GM18858 (cell line): ENCODE measurements at regions not wholly inside any gene's neighbourhood (a gene's known extent, or its start where the extent isn't known, plus 50 kb on each side); places are given as distances from the start of the nearest gene placed in this dataset.
"Not testable (repeated sequence)": the region's sequence is repeated elsewhere in the genome, so short reads cannot be mapped to it uniquely, and the experiment has no call there.

Experiments
- ATAC-seq: cut with Tn5 transposase; IDR thresholded peaks from one replicate; pipeline ENCODE4 v1.9.1; 2021; ENCODE audit not compliant: unreplicated experiment

DNA sequence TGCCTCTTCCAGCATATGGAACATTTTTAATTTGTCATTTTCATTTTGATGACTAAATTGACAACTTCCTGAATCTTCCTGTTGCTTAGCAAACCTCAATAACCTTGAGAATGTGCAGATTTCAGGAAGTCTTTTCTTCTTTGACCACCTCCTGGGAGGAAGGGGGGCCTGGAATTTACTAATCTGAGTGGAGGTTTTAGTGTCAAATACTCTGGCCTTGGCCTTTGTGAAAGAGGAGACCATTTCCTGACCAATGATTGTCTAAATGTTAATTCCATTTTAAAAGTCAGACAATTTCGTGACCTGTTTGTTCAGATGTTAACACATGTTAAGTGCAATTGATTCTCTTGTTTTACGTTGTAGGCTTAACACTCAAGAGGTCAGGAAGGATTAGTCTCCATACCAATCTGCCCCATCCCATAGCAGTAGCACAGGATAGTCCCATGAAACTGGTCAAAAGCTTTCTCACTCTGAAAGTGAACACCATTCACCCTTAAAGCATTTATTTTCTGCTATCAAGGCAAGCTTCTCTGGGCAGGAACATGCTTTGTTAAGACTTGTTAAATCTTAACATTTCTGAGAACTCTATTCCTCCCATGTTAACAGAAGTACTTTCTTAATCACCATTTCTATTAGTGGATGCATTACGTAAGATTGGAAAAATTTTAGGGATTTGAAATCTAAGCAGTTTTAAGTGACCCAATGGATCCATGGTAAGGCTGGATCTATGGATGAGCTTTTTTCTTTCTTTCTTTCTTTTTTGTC, 219.6 kb downstream of the RND3 start:
- no peak for ATAC-seq

DNA sequence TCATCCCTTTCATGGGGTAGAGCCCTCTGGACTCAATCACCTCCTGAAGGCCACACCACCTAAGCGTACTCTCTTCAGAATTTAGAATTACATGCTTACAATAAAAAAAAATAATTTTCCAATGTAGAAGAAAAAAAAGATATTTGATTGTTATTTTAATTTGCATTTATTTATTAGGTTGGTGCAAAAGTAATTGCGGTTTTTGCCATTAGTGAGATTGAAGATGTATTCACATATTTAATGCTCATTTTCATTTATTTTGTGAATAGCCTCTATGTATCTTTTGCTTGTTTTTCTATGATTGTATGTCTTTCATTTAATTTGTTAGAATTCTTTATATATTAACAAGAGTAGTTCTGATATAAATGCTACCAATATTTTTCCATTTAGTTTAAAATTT, 220.5 kb downstream of the RND3 start:
- ATAC-seq, result no peak

DNA sequence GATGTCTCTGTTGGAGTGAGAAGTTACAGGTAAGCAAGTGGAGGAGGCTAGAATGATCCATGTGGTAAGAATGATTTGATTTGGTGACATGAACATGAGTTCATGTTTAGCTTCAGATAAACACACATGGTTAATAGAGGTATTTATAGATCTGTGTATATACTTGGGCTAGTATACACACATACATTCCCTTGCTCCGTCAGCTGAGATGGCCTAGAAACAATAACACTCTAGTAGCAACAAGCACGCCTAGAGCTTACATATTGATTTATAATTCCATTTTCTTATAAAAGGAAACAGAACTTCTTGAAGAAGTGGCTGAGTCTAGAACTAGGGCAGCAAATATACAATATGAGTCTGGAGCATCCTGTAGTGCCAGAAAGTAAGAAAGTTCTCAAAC, 223.0 kb downstream of the RND3 start:
- no peak for ATAC-seq

DNA sequence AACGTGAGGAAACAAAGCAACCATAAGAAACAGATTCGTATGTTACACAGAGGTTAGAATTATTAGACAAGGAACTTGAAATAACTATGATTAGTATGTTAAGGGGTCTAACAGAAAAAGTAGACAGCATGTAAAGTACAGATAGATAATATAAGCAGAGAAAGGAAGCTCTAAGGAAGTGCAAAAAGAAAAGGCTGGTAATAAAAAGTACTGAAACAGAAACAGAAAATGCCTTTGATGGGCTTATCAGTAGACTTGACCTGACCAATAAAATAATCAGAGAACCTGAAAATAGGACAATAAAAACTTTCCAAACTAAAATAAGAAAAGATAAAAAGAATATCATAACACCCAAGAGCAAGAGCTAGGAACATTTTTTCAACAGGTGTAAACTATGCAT, 225.8 kb downstream of the RND3 start:
- no peak for ATAC-seq

DNA sequence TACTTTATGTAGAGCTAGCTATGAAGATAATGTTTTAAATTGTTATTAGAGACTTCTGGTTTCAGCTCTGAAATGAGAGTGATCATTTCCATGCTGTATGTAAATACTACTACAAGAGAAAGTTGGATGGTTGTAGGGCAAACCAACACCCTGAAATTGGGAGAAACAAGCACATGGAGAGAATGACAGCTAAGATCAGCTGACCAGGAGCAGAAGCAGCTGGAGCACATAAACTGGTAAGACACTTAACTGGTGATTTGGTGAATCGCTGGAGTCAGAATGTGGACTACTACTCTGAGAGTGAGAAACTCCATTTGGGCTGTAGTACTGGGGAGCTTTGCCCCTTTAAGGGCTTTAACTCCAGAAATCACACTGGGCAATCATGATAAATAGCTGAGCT, 226.8 kb downstream of the RND3 start:
- no peak for ATAC-seq

DNA sequence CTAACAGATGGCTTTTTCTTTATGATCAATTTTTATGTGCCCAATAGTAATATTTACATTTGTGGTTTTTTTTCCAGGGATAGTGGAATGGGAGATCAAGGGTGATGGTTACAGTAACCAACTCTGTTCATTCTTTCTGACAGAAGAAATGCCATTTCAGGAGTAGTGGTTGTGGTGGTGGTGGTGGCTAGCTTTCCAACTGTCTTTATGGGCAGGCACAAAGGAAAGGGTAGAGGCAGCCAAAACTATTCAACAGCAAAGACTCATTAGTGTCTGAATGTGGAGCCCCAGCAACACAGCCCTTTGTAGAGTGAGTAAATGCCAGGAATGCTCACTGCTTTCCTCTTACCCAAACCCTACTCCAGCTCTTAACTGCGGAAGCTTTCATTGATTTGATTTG, 227.7 kb downstream of the RND3 start:
- no peak for ATAC-seq

DNA sequence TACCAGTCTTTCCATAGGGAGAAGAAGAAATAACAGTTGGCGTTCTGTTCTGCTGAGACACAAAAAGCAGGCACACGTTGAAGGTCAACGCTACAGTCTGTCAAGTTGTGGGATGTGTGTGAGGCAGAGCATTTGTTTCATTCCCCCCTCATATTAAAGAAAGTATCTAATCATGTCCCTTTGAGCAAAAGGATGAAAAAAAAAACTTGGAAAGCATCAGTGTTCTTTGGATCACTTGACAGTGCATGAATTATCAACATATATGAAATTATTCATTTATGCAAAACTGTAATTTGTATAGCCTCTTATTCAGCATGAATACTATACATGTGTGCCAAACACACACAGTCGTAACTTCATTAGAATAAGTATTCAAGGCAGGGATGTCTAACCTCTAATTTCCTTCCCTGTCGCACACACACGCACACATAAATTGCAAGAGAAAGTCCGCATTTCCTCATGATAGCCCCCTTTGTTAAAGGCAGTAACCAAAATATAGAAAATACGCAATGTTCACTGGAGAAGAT, 228.6 kb downstream of the RND3 start:
- ATAC-seq, result no peak

DNA sequence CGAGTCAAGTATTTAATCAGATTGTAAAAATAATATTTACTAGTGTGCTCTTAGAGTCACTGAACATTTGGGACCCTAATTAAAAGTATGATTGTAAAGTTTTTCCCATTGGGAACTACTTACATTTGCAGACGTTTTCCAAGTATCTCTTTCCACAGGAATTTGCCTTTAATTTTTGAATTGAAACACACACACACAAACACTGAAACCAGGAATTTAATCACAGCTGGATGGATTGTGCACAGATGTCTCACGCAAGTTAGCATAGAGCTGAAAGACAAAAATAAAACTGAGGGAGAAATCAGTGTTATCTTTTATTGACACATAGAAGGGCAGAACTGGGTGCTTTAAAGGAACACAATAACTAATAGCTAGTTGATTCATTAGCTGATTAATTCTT, 230.7 kb downstream of the RND3 start:
- ATAC-seq, result no peak

DNA sequence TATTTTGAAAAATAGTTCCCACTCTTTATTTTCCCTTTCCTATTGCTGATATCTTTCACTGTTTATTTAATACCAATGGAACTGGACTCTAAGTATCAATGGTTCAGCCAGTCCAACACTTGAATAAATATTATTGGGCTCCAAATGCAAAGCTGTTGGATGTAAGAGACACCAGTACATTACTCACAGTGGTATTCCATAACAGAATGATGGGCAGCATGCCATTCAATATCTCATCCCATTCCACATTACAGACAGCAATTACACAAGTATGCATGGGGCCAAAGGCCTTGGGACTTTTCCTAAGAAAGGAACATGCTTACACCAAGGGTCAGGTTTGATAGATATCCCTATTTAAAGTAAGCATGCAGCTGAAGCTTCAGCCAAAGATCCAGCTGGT, 231.9 kb downstream of the RND3 start:
- ATAC-seq, result no peak

DNA sequence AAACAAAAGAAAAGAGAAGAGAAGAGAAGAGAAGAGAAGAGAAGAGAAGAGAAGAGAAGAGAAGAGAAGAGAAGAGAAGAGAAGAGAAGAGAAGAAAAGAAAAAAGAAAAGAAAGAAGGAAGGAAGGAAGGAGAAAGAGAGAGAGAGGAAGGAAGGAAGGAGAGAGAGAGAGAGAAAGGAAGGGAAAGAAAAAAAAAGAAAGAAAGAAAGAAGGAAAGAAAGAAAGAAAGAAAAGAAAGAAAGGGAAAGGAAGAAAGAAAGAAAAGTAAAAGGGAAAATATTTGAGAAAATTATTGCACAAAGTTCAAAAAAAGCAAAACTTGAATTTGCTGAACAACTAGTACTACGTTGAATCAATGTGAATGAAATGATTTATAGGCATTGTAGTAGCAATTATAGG, 237.7 kb downstream of the RND3 start:
- not testable (repeated sequence) for ATAC-seq

DNA sequence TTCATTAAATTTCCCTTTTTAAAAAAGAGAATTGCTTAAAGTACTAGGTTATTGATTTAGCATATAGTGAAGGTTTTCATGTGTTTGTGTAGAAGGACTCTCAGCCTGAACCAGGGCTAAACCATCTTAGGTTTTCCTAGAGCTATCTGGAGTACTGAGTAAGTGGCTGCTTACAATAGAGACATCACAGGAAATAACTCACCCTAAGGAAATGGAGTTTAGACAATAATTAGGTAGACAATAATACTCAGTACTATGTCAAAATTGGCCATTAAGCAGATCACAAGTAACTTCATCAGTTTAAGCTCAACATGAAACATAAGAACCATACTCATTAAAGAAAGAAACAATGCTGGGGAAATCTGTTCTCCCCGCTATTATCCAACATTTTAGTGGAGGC, 240.0 kb downstream of the RND3 start:
- no peak for ATAC-seq

DNA sequence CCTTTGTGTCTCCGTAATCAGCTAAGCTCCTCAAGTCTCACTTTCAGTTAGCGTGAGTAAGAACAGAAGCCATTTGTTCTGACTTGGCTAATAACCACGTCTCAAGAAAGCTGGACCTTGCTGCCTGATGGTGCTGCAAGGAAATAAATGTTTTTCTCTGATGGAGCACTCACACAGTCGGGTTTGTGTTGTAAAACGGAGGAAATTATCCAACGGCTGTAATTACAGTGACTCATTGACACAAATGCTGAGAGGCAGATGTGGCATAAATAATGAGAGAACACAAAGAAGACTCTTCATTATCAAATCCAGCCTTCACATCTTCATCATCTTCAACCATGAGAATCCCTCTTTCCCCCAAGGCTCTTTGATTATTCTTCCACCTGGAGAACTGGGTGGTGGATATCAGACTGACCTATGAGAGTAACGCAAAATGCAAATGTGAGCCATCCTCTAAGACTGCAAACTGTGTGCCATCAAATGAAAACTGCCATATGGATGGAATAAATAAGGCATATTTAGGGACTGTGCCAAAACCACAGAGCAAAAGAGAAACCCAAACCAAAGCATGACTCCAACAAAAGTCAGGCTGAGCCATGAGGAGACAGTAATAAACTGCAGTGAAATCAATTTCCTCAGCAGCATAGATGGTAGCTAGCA, 252.6 kb downstream of the RND3 start:
- ATAC-seq, result no peak

DNA sequence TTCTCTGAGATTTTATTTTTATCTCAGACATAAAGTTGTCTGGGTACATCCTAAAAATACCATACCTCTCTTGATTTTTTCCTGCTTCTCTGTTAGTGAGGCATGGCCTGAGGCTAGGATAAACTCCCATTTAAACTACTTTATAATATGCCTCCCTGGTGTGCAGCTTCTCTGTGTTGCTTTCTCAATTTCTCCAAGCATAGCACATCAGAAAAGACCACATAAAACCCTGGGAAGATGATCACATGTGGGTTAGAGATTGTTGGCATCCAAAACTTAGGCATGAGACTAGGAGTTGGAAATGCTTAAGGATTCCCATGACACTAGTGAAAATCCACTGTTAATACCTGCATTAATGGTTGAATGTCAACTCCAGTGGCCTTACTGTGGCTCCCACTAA, 254.6 kb downstream of the RND3 start:
- no peak for ATAC-seq

DNA sequence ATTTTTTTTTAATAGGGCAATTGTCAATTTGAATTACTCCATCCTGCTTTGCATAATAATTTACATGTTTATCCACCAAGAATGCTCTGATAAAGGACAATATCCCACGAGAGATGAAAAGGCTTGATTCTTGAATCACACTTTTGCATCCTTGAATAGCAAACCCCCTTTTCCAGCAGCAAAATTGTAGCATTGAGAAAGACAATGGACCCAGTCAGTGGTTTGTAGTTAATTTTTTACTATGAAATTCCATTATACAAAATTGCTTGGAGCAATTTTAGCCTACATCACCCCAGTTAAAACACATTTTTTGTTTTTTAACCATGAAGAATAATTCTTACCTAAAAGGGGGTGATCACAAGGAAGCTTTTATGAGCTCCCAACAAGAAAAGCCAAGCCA, 255.1 kb downstream of the RND3 start:
- ATAC-seq, result no peak

DNA sequence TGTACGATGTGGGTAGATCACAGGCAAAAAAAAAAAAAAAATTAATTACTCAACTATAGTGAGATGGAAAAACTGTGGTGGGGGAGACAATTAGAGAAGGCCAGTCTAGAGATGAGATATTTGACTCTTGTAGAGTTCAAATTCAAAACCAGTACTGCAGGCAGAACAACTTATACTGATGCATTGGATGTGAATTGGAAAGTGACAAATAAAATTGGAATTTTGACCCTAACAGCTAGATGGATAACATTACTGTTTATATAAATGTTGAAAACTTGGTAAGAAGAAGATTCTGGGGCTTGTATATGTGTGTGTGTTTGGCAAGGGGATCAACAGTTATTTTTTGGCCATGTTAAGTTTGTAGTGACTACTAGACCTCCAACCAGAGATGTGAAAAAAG, 256.9 kb downstream of the RND3 start:
- ATAC-seq, result no peak

DNA sequence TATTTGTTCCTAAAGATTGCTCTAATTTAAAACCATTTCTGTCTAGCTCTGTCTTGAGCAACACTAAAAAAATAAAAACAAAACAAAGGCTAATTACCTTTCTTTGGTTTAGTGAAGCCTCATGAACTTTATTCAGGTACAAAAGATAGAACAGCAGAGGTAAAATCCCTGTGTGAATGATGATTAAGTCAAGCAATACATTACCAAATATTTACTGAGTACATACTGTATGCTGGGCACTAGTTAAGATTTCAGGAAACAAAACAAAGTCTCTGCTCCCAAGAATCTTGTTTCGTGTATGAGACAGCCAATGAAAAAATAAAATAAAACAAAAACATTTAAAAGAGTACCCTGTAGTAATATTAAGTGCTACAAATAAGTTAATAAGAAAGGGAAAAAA, 257.5 kb downstream of the RND3 start:
- ATAC-seq, result no peak

DNA sequence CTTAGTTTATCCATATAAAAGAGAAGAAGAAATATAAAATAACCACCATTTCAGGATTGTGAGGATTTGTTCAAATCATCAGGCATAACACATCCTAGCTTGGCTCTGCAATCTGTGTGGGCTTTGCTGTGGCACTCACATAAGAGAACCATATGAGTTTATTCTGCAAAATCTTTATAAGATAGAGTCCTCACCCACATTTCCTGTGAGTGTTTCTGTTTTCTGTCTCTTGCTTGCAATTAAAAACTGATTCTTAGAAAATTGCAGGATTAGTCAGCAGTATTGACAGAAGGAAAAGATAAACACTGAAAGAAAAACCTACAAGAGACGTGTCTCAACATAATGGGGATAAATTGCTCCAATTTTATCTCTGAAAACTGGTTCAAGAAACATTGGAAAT, 258.5 kb downstream of the RND3 start:
- ATAC-seq, result no peak

DNA sequence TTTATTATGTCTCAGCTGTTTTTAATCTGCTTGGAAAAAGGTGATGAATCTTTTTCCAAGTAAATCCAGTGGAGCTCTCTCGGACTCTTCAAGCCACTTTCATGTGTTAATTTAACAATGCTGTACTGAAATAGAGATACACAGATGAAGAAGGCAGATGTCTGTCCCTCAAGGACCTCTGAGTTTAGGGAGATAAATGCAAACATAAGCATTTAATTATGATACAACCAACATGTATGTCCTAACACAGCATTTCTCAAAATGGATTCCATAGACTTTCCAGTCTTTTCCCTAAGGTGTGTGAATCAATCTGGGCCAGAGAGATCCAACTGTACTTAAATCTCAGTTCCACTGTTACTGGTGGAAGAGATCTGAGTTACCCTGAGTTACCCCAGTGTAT, 262.4 kb downstream of the RND3 start:
- ATAC-seq, result no peak

DNA sequence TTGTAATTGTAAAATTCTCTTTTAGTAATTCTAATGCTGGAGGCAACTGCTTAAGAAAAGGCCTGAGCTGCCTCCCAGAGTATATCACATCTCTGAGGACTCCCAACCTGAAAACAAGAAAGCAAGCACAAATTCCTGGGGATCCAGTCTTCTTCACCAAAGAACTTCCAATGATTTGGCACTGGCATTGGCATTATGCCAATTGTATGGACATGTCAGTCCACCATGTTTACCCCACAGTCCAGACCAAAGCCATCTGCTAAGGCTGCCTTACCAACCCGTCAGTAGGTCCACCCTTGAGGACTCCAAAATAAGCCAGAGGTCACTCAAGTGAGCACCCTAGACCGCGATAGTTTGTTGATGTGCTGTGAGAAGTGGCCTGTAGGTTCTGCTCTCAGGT, 263.1 kb downstream of the RND3 start:
- ATAC-seq, result no peak

DNA sequence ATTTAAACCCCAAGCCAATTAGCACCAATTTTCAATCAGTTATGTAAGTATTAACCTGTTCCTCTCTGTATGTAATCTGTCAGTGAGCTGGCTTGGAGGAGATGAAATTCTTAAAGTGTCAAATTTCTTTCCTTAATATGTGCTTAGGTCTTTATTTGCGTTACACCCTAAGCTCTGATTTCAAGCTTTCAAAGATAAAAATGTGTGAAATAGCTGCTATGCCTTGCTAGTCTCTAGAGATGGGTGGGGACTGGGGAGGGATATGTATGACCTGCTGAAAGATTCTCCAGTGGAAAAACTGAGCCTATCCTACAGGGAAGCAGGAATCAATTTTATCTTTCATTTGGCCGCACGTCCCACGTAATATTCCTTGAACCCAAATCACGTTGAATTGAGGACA, 264.5 kb downstream of the RND3 start:
- no peak for ATAC-seq

DNA sequence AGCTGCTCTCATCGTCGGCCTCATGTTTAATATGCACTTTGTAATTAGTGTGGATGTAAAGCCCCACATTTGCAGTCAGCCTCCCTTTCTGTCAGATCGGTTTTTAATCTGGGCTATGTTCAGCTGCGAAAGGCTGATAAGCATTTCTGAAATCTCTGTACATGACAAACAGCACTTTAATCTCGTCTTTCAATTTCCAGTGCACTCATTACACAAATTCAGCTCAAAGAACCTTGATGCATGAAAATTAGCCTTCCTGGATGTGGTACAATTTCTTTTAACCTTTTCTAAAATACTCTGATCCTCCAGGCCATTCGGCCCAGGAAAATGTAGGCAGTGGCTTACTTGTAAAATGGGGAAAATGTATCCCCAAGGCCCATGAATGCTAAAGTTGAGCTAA, 265.1 kb downstream of the RND3 start:
- no peak for ATAC-seq

DNA sequence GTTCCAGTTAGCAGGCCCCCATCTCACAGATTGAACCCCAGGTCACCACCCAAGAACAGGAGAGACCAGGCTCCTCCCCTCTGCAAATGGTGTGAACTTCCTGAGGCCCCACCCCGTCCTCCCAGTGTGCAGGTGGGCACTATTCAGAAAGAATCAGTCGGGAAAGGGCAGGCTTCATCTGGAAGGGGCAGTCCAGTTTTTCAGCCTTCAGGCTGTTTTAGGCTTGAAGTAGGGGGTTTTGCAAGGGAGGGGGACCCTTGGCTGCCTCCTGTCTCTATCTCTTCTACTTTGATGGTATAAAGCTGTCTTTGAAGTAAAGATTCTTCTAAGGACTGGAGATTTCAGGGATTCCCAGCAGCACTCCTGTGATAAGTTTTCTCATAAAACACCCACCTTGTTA, 267.6 kb downstream of the RND3 start:
- ATAC-seq, result no peak

DNA sequence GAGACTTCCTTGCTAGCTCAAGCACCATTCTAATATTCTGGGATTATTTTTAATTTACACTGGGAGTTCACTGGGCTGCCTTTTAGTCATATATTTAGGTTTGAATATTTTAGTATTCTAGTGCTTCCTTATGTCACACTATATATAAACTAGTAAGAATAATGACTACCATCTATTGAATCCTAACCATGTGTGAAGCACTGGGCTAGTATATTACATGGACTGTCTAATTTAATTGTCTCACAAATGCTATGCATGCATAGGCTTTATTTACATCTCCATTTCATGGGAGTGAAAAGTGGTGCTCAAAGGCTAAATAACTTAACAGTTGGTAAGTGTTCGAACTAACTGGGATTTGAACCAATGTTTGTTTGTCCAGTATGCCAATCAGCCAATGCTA, 272.4 kb downstream of the RND3 start:
- no peak for ATAC-seq
